ENCODE measurements at regions not wholly inside any gene's neighbourhood (a gene's known extent, or its start where the extent isn't known, plus 50 kb on each side); places are given as distances from the start of the nearest gene placed in this dataset.

DNA sequence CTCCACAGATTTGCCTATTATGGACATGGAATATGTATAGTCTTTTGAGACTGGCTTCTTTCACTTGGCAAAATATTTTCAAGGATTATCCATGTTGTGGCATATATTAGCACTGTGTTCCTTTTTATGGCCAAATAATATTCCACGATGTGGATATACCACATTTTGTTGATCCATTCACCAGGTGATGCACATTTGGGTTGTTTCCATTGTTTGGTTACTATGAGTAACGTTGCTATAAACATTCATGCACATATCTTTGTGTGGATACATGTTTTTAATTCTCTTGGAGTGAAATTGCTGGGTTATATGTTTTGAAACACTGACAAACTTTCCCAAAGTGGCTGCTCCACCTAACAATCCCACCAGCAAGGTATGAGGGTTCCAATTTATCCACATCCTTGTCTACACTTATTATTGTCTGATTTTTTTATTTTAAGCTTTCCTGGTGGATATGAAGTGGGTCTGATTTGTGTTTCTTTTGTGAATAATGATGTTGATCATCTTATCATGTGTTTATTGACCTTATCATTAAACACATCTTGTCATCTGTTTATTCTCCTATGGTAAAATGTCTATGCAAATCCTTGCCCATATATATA lies 116.2 kb upstream of the FRMD6 start:
- Histone ChIP-seq H4K20me1 (ENCODE audit: low read depth, low read length) (no peaks in the 10 kb centered on the region), H3K4me2 (ENCODE audit: low read depth, low read length, poor library complexity, severe bottlenecking) (no peak overlapping the region), H3K27me3 (ENCODE audit: low read length) (no peaks in the 10 kb centered on the region), H3K9ac (ENCODE audit: low read length) (no peak overlapping the region), H3K9me3 (ENCODE audit: insufficient read depth, low read length) (peaks cover 3% of the 10 kb centered on the region; the same call in 1 of the 2 replicates), H3F3A (ENCODE audit: insufficient read depth) (no peaks in the 10 kb centered on the region), H3K27ac (ENCODE audit: low read depth, low read length) (no peak overlapping the region), H3K9me2 (replicated peaks; ENCODE audit: insufficient read depth, low read length) (no peaks in the 10 kb centered on the region), H2AFZ (ENCODE audit: low read depth, low read length, severe bottlenecking) (no peak overlapping the region), H3K36me3 (ENCODE audit: low read length) (no peaks in the 10 kb centered on the region), H3K79me2 (ENCODE audit: insufficient read depth, low read length) (no peaks in the 10 kb centered on the region), H3K4me3 (ENCODE audit: insufficient read depth, low read length, poor library complexity, severe bottlenecking) (no peak overlapping the region)
- TF ChIP-seq, protein P1, sequence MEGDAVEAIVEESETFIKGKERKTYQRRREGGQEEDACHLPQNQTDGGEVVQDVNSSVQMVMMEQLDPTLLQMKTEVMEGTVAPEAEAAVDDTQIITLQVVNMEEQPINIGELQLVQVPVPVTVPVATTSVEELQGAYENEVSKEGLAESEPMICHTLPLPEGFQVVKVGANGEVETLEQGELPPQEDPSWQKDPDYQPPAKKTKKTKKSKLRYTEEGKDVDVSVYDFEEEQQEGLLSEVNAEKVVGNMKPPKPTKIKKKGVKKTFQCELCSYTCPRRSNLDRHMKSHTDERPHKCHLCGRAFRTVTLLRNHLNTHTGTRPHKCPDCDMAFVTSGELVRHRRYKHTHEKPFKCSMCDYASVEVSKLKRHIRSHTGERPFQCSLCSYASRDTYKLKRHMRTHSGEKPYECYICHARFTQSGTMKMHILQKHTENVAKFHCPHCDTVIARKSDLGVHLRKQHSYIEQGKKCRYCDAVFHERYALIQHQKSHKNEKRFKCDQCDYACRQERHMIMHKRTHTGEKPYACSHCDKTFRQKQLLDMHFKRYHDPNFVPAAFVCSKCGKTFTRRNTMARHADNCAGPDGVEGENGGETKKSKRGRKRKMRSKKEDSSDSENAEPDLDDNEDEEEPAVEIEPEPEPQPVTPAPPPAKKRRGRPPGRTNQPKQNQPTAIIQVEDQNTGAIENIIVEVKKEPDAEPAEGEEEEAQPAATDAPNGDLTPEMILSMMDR (IDR thresholded peaks at IDR 0.05; ENCODE audit: insufficient read depth, low read length, poor library complexity, severe bottlenecking), result no peak
- TF ChIP-seq EZH2phosphoT487 (conservative IDR thresholded peaks at IDR 0.05; ENCODE audit: low read length), result no peak

DNA sequence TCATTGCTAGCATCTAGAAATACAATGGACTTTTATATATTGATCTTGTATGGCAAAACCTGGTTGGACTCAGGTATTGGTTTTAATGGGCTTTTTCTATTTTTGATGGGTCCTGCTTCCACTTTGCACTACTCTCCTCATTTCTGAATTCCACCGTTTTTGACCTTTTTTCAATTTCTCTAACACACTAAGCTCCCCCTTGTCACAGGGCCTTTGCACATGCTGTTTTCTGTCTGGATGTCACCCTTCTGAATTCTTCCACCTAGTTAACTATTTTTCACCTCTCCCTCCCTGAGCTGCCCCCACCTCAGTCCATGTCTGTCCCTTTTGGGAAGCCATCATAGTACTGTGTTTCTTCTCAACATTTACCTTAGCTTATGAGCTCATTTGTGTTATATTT lies 112.7 kb upstream of the FRMD6 start:
- Histone ChIP-seq H3K27me3 (ENCODE audit: low read length) (no peaks in the 10 kb centered on the region), H3K9ac (ENCODE audit: low read length) (no peak overlapping the region), H3K36me3 (ENCODE audit: low read length) (no peaks in the 10 kb centered on the region), H3K9me2 (replicated peaks; ENCODE audit: insufficient read depth, low read length) (no peaks in the 10 kb centered on the region), H3K4me2 (ENCODE audit: low read depth, low read length, poor library complexity, severe bottlenecking) (no peak overlapping the region), H3K4me3 (ENCODE audit: insufficient read depth, low read length, poor library complexity, severe bottlenecking) (no peak overlapping the region), H3K27ac (ENCODE audit: low read depth, low read length) (no peak overlapping the region), H3K79me2 (ENCODE audit: insufficient read depth, low read length) (no peaks in the 10 kb centered on the region), H3F3A (ENCODE audit: insufficient read depth) (no peaks in the 10 kb centered on the region), H3K9me3 (ENCODE audit: insufficient read depth, low read length) (peaks cover 3% of the 10 kb centered on the region; the same call in 1 of the 2 replicates), H4K20me1 (ENCODE audit: low read depth, low read length) (no peaks in the 10 kb centered on the region), H2AFZ (ENCODE audit: low read depth, low read length, severe bottlenecking) (no peak overlapping the region)
- TF ChIP-seq, protein P1 (IDR thresholded peaks at IDR 0.05; ENCODE audit: insufficient read depth, low read length, poor library complexity, severe bottlenecking), result no peak
- TF ChIP-seq EZH2phosphoT487 (conservative IDR thresholded peaks at IDR 0.05; ENCODE audit: low read length), result no peak

DNA sequence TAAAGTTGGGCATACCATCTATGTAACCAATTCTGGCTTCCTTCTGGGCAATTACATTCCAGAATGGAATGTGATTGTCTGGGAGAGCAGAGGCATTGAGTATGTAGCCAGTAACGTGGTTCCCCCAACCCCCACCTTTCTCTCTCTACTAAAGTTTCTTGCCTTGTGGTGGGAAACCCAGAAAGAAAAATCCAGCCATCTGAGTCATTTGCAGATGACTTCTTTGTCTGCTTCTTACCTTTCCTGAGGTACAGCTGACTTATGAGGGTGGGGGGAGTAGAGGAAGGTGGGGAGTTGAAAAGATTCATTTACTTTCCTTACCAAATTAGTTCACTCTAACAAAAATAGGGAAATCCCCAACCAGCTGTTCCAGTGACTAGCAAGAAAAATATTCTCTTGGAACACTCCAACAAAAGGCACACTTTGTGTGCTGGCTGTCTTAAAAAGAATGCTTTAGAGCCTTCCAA lies 112.1 kb upstream of the FRMD6 start:
- no peak overlapping the region for H3K27ac ChIP-seq (ENCODE audit: low read depth, low read length)
- no peaks in the 10 kb centered on the region for H3F3A ChIP-seq (ENCODE audit: insufficient read depth)
- TF ChIP-seq EZH2phosphoT487 (conservative IDR thresholded peaks at IDR 0.05; ENCODE audit: low read length), result no peak
- TF ChIP-seq, protein P1 (IDR thresholded peaks at IDR 0.05; ENCODE audit: insufficient read depth, low read length, poor library complexity, severe bottlenecking), result no peak
- H3K36me3 ChIP-seq (ENCODE audit: low read length), result no peaks in the 10 kb centered on the region
- H4K20me1 ChIP-seq (ENCODE audit: low read depth, low read length), result no peaks in the 10 kb centered on the region
- H3K79me2 ChIP-seq (ENCODE audit: insufficient read depth, low read length), result no peaks in the 10 kb centered on the region
- no peaks in the 10 kb centered on the region for H3K9me2 ChIP-seq (replicated peaks; ENCODE audit: insufficient read depth, low read length)
- H3K9ac ChIP-seq (ENCODE audit: low read length), result no peak overlapping the region
- H3K9me3 ChIP-seq (ENCODE audit: insufficient read depth, low read length), result peaks cover 3% of the 10 kb centered on the region; the same call in 1 of the 2 replicates
- no peak overlapping the region for H3K4me3 ChIP-seq (ENCODE audit: insufficient read depth, low read length, poor library complexity, severe bottlenecking)
- H3K27me3 ChIP-seq (ENCODE audit: low read length), result no peaks in the 10 kb centered on the region
- no peak overlapping the region for H2AFZ ChIP-seq (ENCODE audit: low read depth, low read length, severe bottlenecking)
- H3K4me2 ChIP-seq (ENCODE audit: low read depth, low read length, poor library complexity, severe bottlenecking), result no peak overlapping the region
